ENCODE measurements at regions not wholly inside any gene's neighbourhood (a gene's known extent, or its start where the extent isn't known, plus 50 kb on each side); places are given as distances from the start of the nearest gene placed in this dataset.

- TF ChIP-seq CTCF (IDR thresholded peaks at IDR 0.05; ENCODE audit: poor library complexity, severe bottlenecking) (no peak), REST (IDR thresholded peaks at IDR 0.05; ENCODE audit: borderline replicate concordance) (no peak), TAF1 (IDR thresholded peaks at IDR 0.05; ENCODE audit: low read depth) (no peak), RAD21 (conservative IDR thresholded peaks at IDR 0.05) (no peak), POLR2AphosphoS5 (IDR thresholded peaks at IDR 0.05) (no peak), EP300 (conservative IDR thresholded peaks at IDR 0.05; ENCODE audit: poor library complexity, severe bottlenecking) (no peak)
Measured at GRCh38 chr21:24278711-24279110, 1328.6 kb downstream of the MRPL39 start.

All from neural cell (in vitro differentiated cells).